A549 (cell line): ENCODE measurements at regions not wholly inside any gene's neighbourhood (a gene's known extent, or its start where the extent isn't known, plus 50 kb on each side); places are given as distances from the start of the nearest gene placed in this dataset.
A peak's percentile ranks its signal among the peaks of the same experiment; 100 is the strongest.
"Not testable (repeated sequence)": the region's sequence is repeated elsewhere in the genome, so short reads cannot be mapped to it uniquely, and the experiment has no call there.

Experiments used
- ATAC-seq, 2 experiments: fragments of 200-7000 bp in 1 of 2; fragments of >200 bp in 1 of 2; cut with Nextera tagmentation in 1 of 2; cut with Tn5 transposase in 1 of 2; 3 replicates each; pipeline versions ENCODE4 v1.8.0 to v1.9.1; 2018 to 2020; ENCODE audit warnings: mild to moderate bottlenecking in 1 of 2, moderate library complexity in 1 of 2
- CTCF ChIA-PET: fragments of 300-600 bp; sonication (Branson Sonifier 250); formaldehyde crosslinking; extraction: SDS; loops from one replicate; lab custom pipeline; 2021; ENCODE audit warnings: antibody characterized with exemption, inconsistent platforms; lab: Yijun Ruan, JAX
- POLR2A ChIA-PET: fragments of 350-600 bp; formaldehyde crosslinking; extraction: SDS; loops from one replicate; lab custom pipeline; 2021; ENCODE audit warnings: antibody characterized with exemption, inconsistent platforms; lab: Yijun Ruan, JAX
- DNase-seq, 2 experiments: peaks; one replicate each; pipeline versions ENCODE4 v3.0.0 to v3.0.0-alpha.2; 2011 to 2016; ENCODE audit warnings: low read depth in 1 of 2, low spot score in 1 of 2
- FAIRE-seq: peaks from 2 replicates; lab custom pipeline; 2011; peaks lifted over from hg19 to GRCh38; lab: Jason Lieb, UNC
- H3K27ac ChIP-seq, 2 experiments: fragments of >200 bp; sonication (Bioruptor Twin); formaldehyde crosslinking; 3 replicates each; pipeline ENCODE4 v1.5.1; 2016 to 2017
- H3K4me1 ChIP-seq: fragments of >200 bp; sonication (Bioruptor Twin); formaldehyde crosslinking; 3 replicates; pipeline ENCODE4 v1.6.1; 2016
- H3K4me2 ChIP-seq: fragments of >200 bp; sonication (Bioruptor Twin); formaldehyde crosslinking; 3 replicates; pipeline ENCODE4 v1.6.1; 2016
- H3K4me3 ChIP-seq: fragments of >200 bp; sonication (Bioruptor Twin); formaldehyde crosslinking; 3 replicates; pipeline ENCODE4 v1.5.1; 2016
- H3K9me3 ChIP-seq: fragments of >200 bp; sonication (Bioruptor Twin); formaldehyde crosslinking; 3 replicates; pipeline ENCODE4 v1.6.1; 2016
- BCL3 ChIP-seq: fragments of >200 bp; sonication (Bioruptor Twin); formaldehyde crosslinking; IDR thresholded peaks from 3 replicates; pipeline ENCODE4 v1.6.1; 2016
- CEBPB ChIP-seq, 2 experiments: fragments of >200 bp in 1 of 2; sonication (Bioruptor Twin) in 1 of 2; formaldehyde crosslinking in 1 of 2; IDR thresholded peaks; 2 replicates each; pipeline ENCODE4 v1.6.1; 2012 to 2016
- CHD2 ChIP-seq: fragments of 150-350 bp; IDR thresholded peaks from 2 replicates; pipeline ENCODE4 v1.6.1; 2014; ENCODE audit warnings: low read length; ENCODE audit not compliant: partially characterized antibody
- CHD4 ChIP-seq: fragments of 200-600 bp; sonication (generic); IDR thresholded peaks from 2 replicates; pipeline ENCODE4 v1.6.1; 2016; ENCODE audit warnings: antibody characterized with exemption, mild to moderate bottlenecking, borderline replicate concordance
- E2F6 ChIP-seq: IDR thresholded peaks from 2 replicates; pipeline ENCODE4 v1.6.1; 2012; ENCODE audit warnings: low read depth, borderline replicate concordance
- FOSB ChIP-seq: fragments of 250-450 bp; sonication (Bioruptor Pico); IDR thresholded peaks from 2 replicates; pipeline ENCODE4 v1.5.0; 2020; ENCODE audit warnings: mild to moderate bottlenecking, moderate library complexity
- FOSL2 ChIP-seq, 2 experiments: fragments of 450-650 bp in 1 of 2; fragments of >200 bp in 1 of 2; sonication (Bioruptor Twin) in 1 of 2; formaldehyde crosslinking; IDR thresholded peaks; 2 replicates each; pipeline versions ENCODE4 v1.5.0 to v1.6.1; 2016 to 2020; ENCODE audit warnings: mild to moderate bottlenecking in 1 of 2, moderate library complexity in 1 of 2
- GATA3 ChIP-seq: IDR thresholded peaks from 2 replicates; pipeline ENCODE4 v1.6.1; 2012; ENCODE audit warnings: borderline replicate concordance
- HES2 ChIP-seq: fragments of >200 bp; sonication (Bioruptor Twin); formaldehyde crosslinking; IDR thresholded peaks from 2 replicates; pipeline ENCODE4 v1.6.1; 2016
- HEYL ChIP-seq: fragments of 250-450 bp; sonication (Bioruptor Pico); IDR thresholded peaks from 2 replicates; pipeline ENCODE4 v1.8.0; 2021; ENCODE audit warnings: mild to moderate bottlenecking, moderate library complexity
- JUNB ChIP-seq: fragments of >200 bp; sonication (Bioruptor Twin); formaldehyde crosslinking; IDR thresholded peaks from 2 replicates; pipeline ENCODE4 v1.6.1; 2016
- KDM1A ChIP-seq: fragments of 200-600 bp; sonication (generic); IDR thresholded peaks from 2 replicates; pipeline ENCODE4 v1.6.1; 2016; ENCODE audit warnings: low read depth, mild to moderate bottlenecking
- MAZ ChIP-seq: fragments of 150-350 bp; IDR thresholded peaks from 2 replicates; pipeline ENCODE4 v1.6.1; 2014; ENCODE audit warnings: antibody characterized with exemption, low read depth, low read length, borderline replicate concordance
- NFE2L2 ChIP-seq: fragments of 150-350 bp; conservative IDR thresholded peaks from 2 replicates; pipeline ENCODE4 v1.6.1; 2014; ENCODE audit warnings: low read length
- RNF2 ChIP-seq: fragments of 200-600 bp; sonication (generic); IDR thresholded peaks from 2 replicates; pipeline ENCODE4 v1.6.1; 2016; ENCODE audit warnings: low read depth, mild to moderate bottlenecking, antibody characterized with exemption, moderate library complexity, borderline replicate concordance
- USF2 ChIP-seq: fragments of 450-650 bp; IDR thresholded peaks from 2 replicates; pipeline ENCODE4 v1.6.1; 2014; ENCODE audit warnings: antibody characterized with exemption
- ZFP36 ChIP-seq: fragments of 450-650 bp; IDR thresholded peaks from 2 replicates; pipeline ENCODE4 v1.6.1; 2014; ENCODE audit warnings: borderline replicate concordance; ENCODE audit not compliant: partially characterized antibody
- ZSCAN20 ChIP-seq: fragments of 250-450 bp; sonication (Bioruptor Pico); IDR thresholded peaks from 2 replicates; pipeline ENCODE4 v1.8.0; 2022; ENCODE audit warnings: mild to moderate bottlenecking, moderate library complexity
- WGBS: methylation state at CpG from one replicate; pipeline ENCODE4 v1.1.6; 2017; ENCODE audit errors: missing lambda C conversion rate; 5-methylcytosine and 5-hydroxymethylcytosine counted together

- H3K4me1 ChIP-seq = peaks cover 16% of the 10 kb centered on the region; the same call in 2 of the 3 replicates
- peaks cover 20% of the 10 kb centered on the region for H3K9me3 ChIP-seq
- ChIA-PET POLR2A (no interaction called here), CTCF (interaction anchor here (0.6 to 1.4 kb wide), 2 partner anchors 10 to 161 kb away, joined by 3 read pairs; no protein-coding TSS in a partner anchor)
- no peak overlapping the region for H3K27ac ChIP-seq
- DNase-seq (no peak), FAIRE-seq (no peak), ATAC-seq (no peak)
- H3K4me3 ChIP-seq = no peak overlapping the region
- TF ChIP-seq CEBPB (IDR thresholded peaks at IDR 0.05) (no peak), FOSB (CRISPR knock-in tag) (no peak), ZFP36 (no peak), ZSCAN20 (CRISPR knock-in tag) (no peak), USF2 (no peak), CHD2 (no peak), NFE2L2 (no peak), GATA3 (no peak), HEYL (no peak), FOSL2 (IDR thresholded peaks at IDR 0.05) (no peak), FOSL2 (CRISPR knock-in tag; IDR thresholded peaks at IDR 0.05) (no peak), MAZ (no peak), BCL3 (no peak), E2F6 (no peak), JUNB (no peak), HES2 (no peak)
- WGBS = 78% methylated on average over 5 of the region's 5 CpGs
- no peak overlapping the region for H3K4me2 ChIP-seq
These were observed 77.8 kb upstream of the EHBP1 start for GRCh38 chr2:62627667-62628066.

GRCh38 chr2:62624855-62625254 lies 80.7 kb upstream of the EHBP1 start:
- H3K9me3 ChIP-seq = 0 out of 3 replicates have a peak, but pooled peaks cover 4% of the 10 kb centered on the region
- H3K27ac ChIP-seq = 0 out of 6 replicates have a peak overlapping the region, but pooled peaks of 1 of the 2 experiments have one; percentile 1
- 49% methylated on average over 3 of the region's 3 CpGs for whole genome bisulfite sequencing
- CTCF ChIA-PET = no interaction called here
- POLR2A ChIA-PET = no interaction called here
- H3K4me2 ChIP-seq = peak overlapping the region; percentile 36; the same call in 2 of the 3 replicates
- ATAC-seq (no peak), DNase-seq (no peak), FAIRE-seq (peak; percentile 92)
- TF ChIP-seq CEBPB (IDR thresholded peaks at IDR 0.05) = peak; percentile 28 to 60; a peak in 3 of 4 replicates
- TF ChIP-seq RNF2 = no peak
- H3K4me1 ChIP-seq = peaks cover 16% of the 10 kb centered on the region; the same call in 2 of the 3 replicates
- H3K4me3 ChIP-seq = no peak overlapping the region

GRCh38 chr2:62616486-62616885 lies 89.0 kb upstream of the EHBP1 start:
- H3K4me3 ChIP-seq, H3K4me1 ChIP-seq, H3K27ac ChIP-seq, DNase-seq, ATAC-seq, H3K4me2 ChIP-seq, FAIRE-seq, H3K9me3 ChIP-seq, POLR2A ChIA-PET: not testable (repeated sequence)
- CTCF ChIA-PET = interaction anchor here (0.6 kb wide), 1 partner anchor 28 kb away, joined by 3 read pairs; no protein-coding TSS in a partner anchor
- TF ChIP-seq KDM1A = peak; percentile 64; the same call in 1 of the 2 replicates
- TF ChIP-seq CHD4 = 0 out of 2 replicates have a peak, but pooled peaks have one; percentile 46
- WGBS = 100% methylated on average over 2 of the region's 2 CpGs
